ENCODE measurements at regions not wholly inside any gene's neighbourhood (a gene's known extent, or its start where the extent isn't known, plus 50 kb on each side); places are given as distances from the start of the nearest gene placed in this dataset.

GRCh38 chr18:43465483-43465882 is 188.2 kb upstream of the SYT4 start:
- no peak for TF ChIP-seq POLR2A (IDR thresholded peaks at IDR 0.05; ENCODE audit: borderline replicate concordance, extremely low read depth, insufficient read depth, insufficient read length)
- no peak for TF ChIP-seq CTCF (IDR thresholded peaks at IDR 0.05 in 2 of 3, conservative IDR thresholded peaks at IDR 0.05 in 1 of 3; ENCODE audit: borderline replicate concordance in 1 of 3, insufficient read depth in 1 of 3, low read depth in 2 of 3, low read length in 2 of 3)
- TF ChIP-seq JUND (IDR thresholded peaks at IDR 0.05): no peak
- TF ChIP-seq ATF3 (IDR thresholded peaks at IDR 0.05): no peak
- TF ChIP-seq SIN3A (IDR thresholded peaks at IDR 0.05; ENCODE audit: low read depth): no peak
- no peak for TF ChIP-seq EZH2phosphoT487 (IDR thresholded peaks at IDR 0.05; ENCODE audit: borderline replicate concordance)
- no peak for TF ChIP-seq CBX3 (IDR thresholded peaks at IDR 0.05; ENCODE audit: low read depth)
- TF ChIP-seq RAD21 (IDR thresholded peaks at IDR 0.05; ENCODE audit: low read depth): no peak
- no peak for TF ChIP-seq REST (IDR thresholded peaks at IDR 0.05; ENCODE audit: low read depth)
- no peak for TF ChIP-seq POLR2AphosphoS5 (IDR thresholded peaks at IDR 0.05; ENCODE audit: low read depth, low read length)
- no peak for TF ChIP-seq CEBPB (IDR thresholded peaks at IDR 0.05; ENCODE audit: low read depth)
- no peak for TF ChIP-seq SRF (IDR thresholded peaks at IDR 0.05; ENCODE audit: low read depth)
- TF ChIP-seq YY1 (IDR thresholded peaks at IDR 0.05; ENCODE audit: extremely low read depth, insufficient replicate concordance, low read depth, low read length): no peak
- TF ChIP-seq ZBTB33 (IDR thresholded peaks at IDR 0.05; ENCODE audit: extremely low read depth, insufficient replicate concordance, low read length): no peak

Measured in HCT116 (cell line).